Erythroblast (primary cell): ENCODE measurements at regions not wholly inside any gene's neighbourhood (a gene's known extent, or its start where the extent isn't known, plus 50 kb on each side); places are given as distances from the start of the nearest gene placed in this dataset.

Experiments used
- GATA1 ChIP-seq: IDR thresholded peaks from 2 replicates; pipeline ENCODE4 v1.6.1; 2011; ENCODE audit warnings: low read depth, mild to moderate bottlenecking, control low read depth, low read length, moderate library complexity
- POLR2A ChIP-seq: IDR thresholded peaks from 2 replicates; pipeline ENCODE4 v1.6.1; 2011; ENCODE audit warnings: mild to moderate bottlenecking, low read length

- no peak for TF ChIP-seq POLR2A
- no peak for TF ChIP-seq GATA1
Observed at GRCh38 chr10:120989279-120989678, 138.1 kb downstream of the WDR11 start.
